HG02852 (cell line): ENCODE measurements at regions not wholly inside any gene's neighbourhood (a gene's known extent, or its start where the extent isn't known, plus 50 kb on each side); places are given as distances from the start of the nearest gene placed in this dataset.
"Not testable (repeated sequence)": the region's sequence is repeated elsewhere in the genome, so short reads cannot be mapped to it uniquely, and the experiment has no call there.

ENCODE experiments used
- ATAC-seq: cut with Tn5 transposase; IDR thresholded peaks from one replicate; pipeline ENCODE4 v1.9.1; 2021; ENCODE audit warnings: mild to moderate bottlenecking, moderate library complexity; ENCODE audit not compliant: unreplicated experiment

GRCh38 chr4:170465429-170465828 lies 375.7 kb upstream of the AADAT start:
- no peak for ATAC-seq

DNA sequence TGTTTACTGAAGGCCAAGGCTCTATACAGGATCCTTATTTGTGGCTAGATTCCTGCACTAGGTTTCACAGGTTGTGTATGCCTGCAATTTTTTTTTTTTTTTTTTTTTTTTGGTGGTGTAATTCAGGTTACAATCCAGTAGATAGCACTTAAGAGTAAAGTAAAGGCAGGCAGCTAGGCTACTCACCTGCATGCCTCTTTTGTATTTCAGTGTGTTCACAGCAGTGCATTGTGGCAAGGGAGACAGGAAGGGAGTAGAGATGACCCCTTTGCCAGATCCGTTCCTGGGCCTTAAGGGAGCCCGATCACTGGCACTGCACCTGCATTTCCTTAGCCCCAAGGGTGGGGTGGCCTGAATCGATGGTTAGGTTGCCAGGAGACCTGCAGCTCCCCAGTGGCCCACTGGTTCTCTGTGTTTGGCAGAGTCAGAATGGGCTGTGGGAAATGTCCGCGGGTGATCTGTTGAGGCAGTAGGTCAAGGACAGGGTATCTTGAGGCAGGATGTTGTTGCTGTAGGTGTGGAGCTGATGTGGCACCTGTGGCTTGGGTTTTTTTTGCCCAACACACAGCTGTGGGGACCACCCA lies 374.9 kb upstream of the AADAT start:
- ATAC-seq, result no peak

DNA sequence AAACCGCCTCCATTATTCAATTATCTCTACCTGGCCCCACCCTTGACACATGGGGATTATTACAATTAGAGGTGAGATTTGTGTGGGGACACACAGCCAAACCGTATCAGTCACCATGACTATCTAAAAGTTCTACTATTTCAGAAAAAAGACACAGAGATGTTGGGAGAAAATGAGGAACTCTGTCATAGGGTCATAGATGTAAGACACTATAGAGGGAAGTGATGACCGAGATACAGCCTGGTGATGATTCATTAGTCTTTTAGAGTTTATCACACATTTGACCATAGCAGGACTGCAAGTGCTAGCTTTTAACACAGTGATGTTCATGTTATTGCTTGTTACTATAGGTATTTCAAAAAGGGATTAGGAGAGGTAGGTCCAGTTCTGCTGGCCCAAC lies 357.0 kb upstream of the AADAT start:
- ATAC-seq, result no peak

GRCh38 chr4:170441146-170441545 lies 351.4 kb upstream of the AADAT start:
- not testable (repeated sequence) for ATAC-seq

DNA sequence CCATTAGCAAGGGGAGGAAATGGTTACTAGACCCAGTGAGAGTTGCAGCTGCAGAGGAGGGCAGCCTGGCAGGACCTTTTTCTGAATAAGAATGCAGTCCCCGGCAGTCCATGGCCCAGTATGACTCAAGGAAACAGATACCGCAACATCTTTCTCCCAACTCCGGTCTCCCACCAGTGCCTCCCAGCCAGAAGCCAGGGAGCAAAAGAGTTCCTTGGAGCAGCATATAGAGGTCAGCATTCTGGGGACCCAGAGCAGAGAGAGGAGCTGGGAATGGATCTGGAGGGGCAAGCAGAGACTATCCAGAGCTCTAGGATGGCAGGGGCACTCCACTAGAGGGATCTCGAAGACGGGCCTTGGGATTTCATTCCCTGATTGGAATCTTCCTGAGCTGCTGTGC lies 339.2 kb upstream of the AADAT start:
- ATAC-seq, result no peak

DNA sequence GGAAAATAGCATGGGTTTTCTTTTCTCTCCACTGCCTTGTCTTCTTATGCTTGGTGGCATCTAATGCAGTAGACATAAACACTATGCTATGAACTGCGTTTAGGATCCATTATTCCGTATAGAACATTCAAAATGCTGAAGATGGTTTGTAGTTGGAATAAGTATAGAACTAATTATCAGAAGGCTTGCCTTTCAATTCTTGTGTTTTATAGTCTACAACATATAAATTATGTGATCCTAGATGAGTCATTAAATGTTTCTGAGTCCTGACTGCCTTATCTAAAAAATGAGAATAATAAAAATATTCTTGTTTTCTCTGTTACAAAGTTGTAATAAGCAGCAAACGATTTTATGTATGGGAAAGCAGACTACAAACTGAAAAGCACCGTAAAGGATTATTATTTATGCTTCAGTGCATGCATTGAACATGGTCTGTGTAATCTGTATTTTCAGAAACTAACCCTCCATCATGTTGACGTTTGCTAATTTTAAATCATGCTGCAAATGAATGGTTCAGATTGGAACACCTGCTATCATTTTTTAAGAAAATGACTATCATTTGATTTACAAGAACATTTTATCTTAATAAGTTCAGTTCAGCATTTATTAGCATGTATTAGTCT lies 335.9 kb upstream of the AADAT start:
- ATAC-seq, result no peak

- ATAC-seq, result no peak
Observed at GRCh38 chr4:170425040-170425439, 335.3 kb upstream of the AADAT start.

DNA sequence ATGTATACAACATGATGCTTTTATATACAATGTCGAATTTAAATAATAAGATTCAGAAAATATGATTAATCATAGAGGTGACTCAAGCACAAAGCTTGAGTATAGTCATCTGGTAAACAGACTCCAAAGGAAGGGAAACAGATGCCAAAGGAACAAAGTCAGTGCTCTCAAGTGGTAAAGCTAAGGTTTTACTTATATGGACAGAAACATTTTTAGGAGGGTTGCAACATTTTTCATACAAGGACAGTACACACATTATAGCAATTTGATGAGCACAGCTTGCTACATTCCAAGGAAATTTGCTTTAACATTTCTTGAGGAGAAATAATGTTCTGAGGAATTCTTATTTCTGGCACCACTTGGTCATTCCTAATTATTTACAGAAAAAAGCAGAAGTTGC lies 333.4 kb upstream of the AADAT start:
- ATAC-seq, result no peak

DNA sequence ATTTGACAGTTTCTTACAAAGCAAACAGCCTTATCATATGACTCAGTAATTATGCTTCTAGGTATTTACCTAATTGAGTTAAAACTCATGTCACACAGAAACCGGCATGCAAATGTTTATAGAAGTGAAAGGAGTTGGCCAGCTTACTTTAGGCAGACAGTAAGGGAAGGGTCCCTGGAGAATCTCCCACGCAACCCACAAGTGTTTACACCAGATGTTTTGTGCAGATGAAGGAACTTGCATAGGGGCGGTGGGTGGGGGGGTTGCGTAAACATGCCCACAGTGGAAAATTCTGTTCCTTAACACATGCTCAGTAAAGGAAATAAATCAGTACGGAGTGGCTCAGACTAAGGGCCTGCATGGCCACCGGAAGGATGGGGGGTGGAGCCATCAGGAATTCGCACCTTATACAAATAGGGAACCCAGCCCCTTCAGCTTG lies 330.5 kb upstream of the AADAT start:
- peak; percentile 98 for ATAC-seq

GRCh38 chr4:170414961-170415360 lies 325.2 kb upstream of the AADAT start:
- ATAC-seq, result no peak

DNA sequence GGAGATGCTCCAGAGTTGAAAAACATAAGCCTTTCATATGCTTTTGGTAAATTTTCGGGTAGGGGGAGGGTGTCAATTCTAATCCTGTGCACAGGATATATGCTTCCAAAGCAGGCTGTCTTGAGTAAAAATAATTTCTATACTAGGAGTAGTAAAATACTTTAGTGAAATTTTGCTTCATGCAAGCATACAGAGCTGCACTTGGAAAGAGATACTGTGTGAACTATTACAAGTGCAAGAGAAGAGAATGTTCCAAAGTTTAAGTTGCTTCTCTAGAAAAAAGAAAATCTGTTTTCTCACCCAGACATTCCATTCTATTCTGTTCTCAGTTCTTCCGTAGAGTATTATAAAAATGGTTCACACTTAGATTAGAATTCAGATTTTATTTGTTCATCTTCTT lies 324.6 kb upstream of the AADAT start:
- no peak for ATAC-seq

GRCh38 chr4:170413951-170414350 lies 324.2 kb upstream of the AADAT start:
- no peak for ATAC-seq

DNA sequence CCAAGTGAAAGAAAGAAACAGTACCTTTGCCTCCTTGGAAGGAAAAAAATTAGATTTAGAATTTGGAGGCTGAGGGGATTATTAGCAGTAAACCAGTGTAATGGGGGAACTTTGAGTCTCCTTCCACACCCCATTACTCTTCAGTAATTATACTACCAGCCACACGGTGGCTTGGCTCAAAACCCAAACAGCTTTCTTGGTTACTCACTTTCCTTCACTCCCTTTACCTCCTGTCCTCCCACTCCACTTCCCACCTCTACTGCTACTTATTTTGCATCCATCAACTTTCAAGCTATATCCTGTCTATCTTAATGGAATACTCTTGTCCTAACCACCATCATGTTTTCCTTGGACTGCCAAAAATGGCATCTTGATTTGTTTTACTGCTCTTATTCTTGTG lies 310.6 kb upstream of the AADAT start:
- no peak for ATAC-seq

- ATAC-seq, result no peak
Observed at GRCh38 chr4:170399581-170400293, 310.0 kb upstream of the AADAT start.

DNA sequence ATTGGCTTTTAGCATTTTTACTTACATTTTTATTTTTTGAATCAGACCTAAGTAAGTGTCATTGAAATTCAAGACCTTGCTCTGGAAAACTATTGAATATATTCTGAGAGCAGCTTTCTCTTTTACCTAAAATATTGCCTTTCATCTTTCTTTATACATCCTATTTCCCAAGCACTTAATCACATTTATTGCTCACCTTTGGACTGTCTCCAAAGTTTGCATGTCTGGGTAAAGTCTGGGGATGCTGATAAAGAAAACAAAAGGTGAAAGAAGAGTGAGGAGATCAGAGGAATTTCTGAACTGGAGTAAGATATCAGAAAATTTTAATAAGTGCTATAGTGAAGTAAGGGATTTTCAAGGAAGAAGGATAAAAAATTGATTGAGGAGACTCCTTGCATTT lies 308.5 kb upstream of the AADAT start:
- no peak for ATAC-seq

- ATAC-seq, result no peak
Observed at GRCh38 chr4:170395773-170396172, 306.0 kb upstream of the AADAT start.

GRCh38 chr4:170391066-170391740 lies 301.4 kb upstream of the AADAT start:
- no peak for ATAC-seq

- ATAC-seq, result no peak
Observed at GRCh38 chr4:170389411-170389810, 299.7 kb upstream of the AADAT start.

DNA sequence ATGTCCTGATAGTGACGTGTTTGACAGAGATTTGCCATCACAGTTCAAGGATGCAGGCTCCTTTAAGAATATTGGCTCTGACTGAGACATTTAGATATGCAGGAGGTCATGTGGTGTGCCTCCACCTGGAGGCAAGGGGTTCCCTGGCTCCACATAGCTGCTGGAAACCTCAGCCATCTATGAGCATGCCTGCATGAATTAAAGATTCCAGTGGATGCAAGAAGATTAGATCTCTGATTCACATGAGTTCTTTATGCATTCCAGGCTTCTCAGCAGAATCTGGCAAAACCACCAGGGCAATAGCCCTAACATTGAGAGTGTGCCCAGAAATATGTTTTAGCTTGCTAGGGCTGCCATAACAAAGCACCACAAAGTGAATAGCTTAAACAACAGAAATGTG lies 298.5 kb upstream of the AADAT start:
- no peak for ATAC-seq

GRCh38 chr4:170386971-170387370 lies 297.2 kb upstream of the AADAT start:
- no peak for ATAC-seq

DNA sequence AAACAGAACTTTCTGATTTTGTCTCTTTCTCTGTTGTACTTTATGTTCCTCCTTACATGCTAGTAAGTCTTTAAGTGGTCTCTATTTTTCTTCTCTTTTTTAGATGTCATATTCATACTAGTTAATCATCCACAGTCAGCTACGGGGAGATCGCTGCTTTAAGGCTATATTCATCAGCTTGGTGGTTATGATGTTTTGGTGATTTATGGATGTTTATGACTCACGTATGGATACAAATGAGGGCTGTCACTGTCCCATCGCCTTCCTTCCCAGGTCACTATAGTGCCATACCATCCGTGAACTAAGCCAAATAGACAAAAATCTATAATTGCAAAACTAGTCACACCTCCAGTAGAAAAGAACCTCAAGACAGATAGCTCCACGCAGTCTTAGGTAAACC lies 296.8 kb upstream of the AADAT start:
- no peak for ATAC-seq

DNA sequence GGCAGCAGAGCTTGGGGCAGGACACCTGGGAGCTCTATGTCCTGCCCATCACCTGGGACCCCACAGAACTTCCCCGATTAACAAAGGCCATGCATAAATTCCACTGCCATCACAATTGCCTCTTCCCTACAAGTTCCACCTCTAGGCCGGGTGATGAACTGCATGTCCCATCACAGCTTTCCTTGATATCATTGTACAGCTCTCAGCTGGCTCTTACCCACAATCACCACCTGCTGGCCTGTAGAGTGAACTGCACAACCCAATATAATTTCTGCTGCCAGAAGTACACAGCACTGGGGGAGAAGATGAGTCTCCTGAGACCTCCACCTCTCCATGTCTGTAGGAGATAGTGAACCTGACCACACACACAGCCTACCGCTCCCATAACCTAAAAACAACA lies 285.0 kb upstream of the AADAT start:
- ATAC-seq, result peak; percentile 99
